Left lung (tissue), 4 donors: ENCODE measurements at regions not wholly inside any gene's neighbourhood (a gene's known extent, or its start where the extent isn't known, plus 50 kb on each side); places are given as distances from the start of the nearest gene placed in this dataset.

Source experiments
- ATAC-seq: fragments of 200-7000 bp; cut with Tn5 transposase; one replicate; pipeline ENCODE4 v1.9.1; 2020; ENCODE audit warnings: moderate library complexity
- DNase-seq, 4 donors: peaks; one replicate each; pipeline ENCODE4 v3.0.0-alpha.2; 2013 to 2020
- H3K27ac ChIP-seq, 2 donors: fragments of 200-600 bp; sonication (generic) in 1 of 2; one replicate each; pipeline versions ENCODE4 v1.5.0 to v1.8.0; 2020 to 2021
- H3K27me3 ChIP-seq, 2 donors: fragments of 200-600 bp; sonication (generic) in 1 of 2; one replicate each; pipeline versions ENCODE4 v1.5.0 to v1.8.0; 2020 to 2021
- H3K36me3 ChIP-seq, 2 donors: fragments of 200-600 bp; sonication (generic) in 1 of 2; one replicate each; pipeline versions ENCODE4 v1.5.0 to v1.8.0; 2020 to 2021
- H3K4me1 ChIP-seq, 2 donors: fragments of 200-600 bp; one replicate each; pipeline ENCODE4 v1.8.0; 2021
- H3K4me3 ChIP-seq, 2 donors: fragments of 200-600 bp; sonication (generic) in 1 of 2; one replicate each; pipeline versions ENCODE4 v1.5.0 to v1.8.0; 2020 to 2021; ENCODE audit warnings: mild to moderate bottlenecking in 1 of 2
- H3K9me3 ChIP-seq, 2 donors: fragments of 200-600 bp; sonication (generic) in 1 of 2; one replicate each; pipeline versions ENCODE4 v1.5.0 to v1.8.0; 2020 to 2021
- intact Hi-C, 2 donors: fragments of 100-400 bp; cut with DNase I; formaldehyde crosslinking; loops; one replicate each; pipeline versions ENCODE4 v1.11.2 to v1.14.2; 2022
- TF ChIP-seq, protein P1 (sequence below), 2 donors: fragments of 200-600 bp; sonication (generic) in 1 of 2; IDR thresholded peaks; one replicate each; pipeline versions ENCODE4 v1.5.0 to v1.8.0; 2021; ENCODE audit warnings: antibody characterized with exemption in 2 of 2
- donor health status: DM: no; HTN: yes; CAD: no.
- donor health status: DM: no; HTN: no; CAD: no.

GRCh38 chr1:78432016-78432415 is 58.8 kb upstream of the PTGFR start:
- Histone ChIP-seq H3K27me3 (no peaks in the 10 kb centered on the region), H3K27ac (no peak overlapping the region), H3K4me1 (no peaks in the 10 kb centered on the region), H3K9me3 (peaks cover 0 to 6% of the 10 kb centered on the region in 2 donors), H3K36me3 (no peaks in the 10 kb centered on the region), H3K4me3 (no peak overlapping the region)
- no peak for DNase-seq
- TF ChIP-seq, protein P1, sequence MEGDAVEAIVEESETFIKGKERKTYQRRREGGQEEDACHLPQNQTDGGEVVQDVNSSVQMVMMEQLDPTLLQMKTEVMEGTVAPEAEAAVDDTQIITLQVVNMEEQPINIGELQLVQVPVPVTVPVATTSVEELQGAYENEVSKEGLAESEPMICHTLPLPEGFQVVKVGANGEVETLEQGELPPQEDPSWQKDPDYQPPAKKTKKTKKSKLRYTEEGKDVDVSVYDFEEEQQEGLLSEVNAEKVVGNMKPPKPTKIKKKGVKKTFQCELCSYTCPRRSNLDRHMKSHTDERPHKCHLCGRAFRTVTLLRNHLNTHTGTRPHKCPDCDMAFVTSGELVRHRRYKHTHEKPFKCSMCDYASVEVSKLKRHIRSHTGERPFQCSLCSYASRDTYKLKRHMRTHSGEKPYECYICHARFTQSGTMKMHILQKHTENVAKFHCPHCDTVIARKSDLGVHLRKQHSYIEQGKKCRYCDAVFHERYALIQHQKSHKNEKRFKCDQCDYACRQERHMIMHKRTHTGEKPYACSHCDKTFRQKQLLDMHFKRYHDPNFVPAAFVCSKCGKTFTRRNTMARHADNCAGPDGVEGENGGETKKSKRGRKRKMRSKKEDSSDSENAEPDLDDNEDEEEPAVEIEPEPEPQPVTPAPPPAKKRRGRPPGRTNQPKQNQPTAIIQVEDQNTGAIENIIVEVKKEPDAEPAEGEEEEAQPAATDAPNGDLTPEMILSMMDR (IDR thresholded peaks at IDR 0.05) = no peak
- intact Hi-C loops = no loop called here
- no peak for ATAC-seq

GRCh38 chr1:78434351-78434750 is 56.4 kb upstream of the PTGFR start:
- ATAC-seq (no peak), DNase-seq (no peak)
- H3K4me1 ChIP-seq = no peaks in the 10 kb centered on the region
- H3K27ac ChIP-seq = no peak overlapping the region
- no peak overlapping the region for H3K4me3 ChIP-seq
- intact Hi-C loops = no loop called here
- peaks cover 0 to 8% of the 10 kb centered on the region in 2 donors for H3K9me3 ChIP-seq
- no peaks in the 10 kb centered on the region for H3K36me3 ChIP-seq
- TF ChIP-seq, protein P1 (IDR thresholded peaks at IDR 0.05) = no peak
- no peaks in the 10 kb centered on the region for H3K27me3 ChIP-seq

GRCh38 chr1:78436961-78437360 is 53.8 kb upstream of the PTGFR start:
- Histone ChIP-seq H3K36me3 (no peaks in the 10 kb centered on the region), H3K4me3 (no peak overlapping the region), H3K9me3 (peaks cover 0 to 8% of the 10 kb centered on the region in 2 donors), H3K4me1 (no peaks in the 10 kb centered on the region), H3K27ac (no peak overlapping the region), H3K27me3 (no peaks in the 10 kb centered on the region)
- DNase-seq (no peak), ATAC-seq (no peak)
- TF ChIP-seq, protein P1 (IDR thresholded peaks at IDR 0.05) = no peak
- intact Hi-C loops = no loop called here

GRCh38 chr1:78437396-78437795 is 53.4 kb upstream of the PTGFR start:
- H3K4me1 ChIP-seq = no peaks in the 10 kb centered on the region
- intact Hi-C loops = no loop called here

DNA sequence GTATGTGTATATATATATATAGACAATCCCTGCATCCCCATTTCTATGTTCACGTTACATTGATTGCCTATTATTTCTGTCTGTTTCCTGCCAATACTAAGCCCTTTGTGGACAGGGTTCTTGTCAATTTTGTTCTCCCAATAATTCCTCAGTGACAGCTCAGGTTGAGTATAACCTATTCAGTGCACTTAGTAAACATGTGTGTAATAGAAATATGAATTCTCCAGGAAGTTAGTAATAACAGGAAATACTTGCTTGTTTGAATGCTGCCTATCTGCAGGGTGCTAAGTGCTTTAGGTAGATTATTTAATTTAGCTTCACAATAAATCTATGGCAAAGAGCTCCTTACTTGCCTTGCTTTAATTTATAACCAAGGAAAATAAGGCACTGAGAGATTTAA is 52.8 kb upstream of the PTGFR start:
- ATAC-seq = no peak
- H3K4me1 ChIP-seq = no peaks in the 10 kb centered on the region
- intact Hi-C loops = no loop called here
- H3K27ac ChIP-seq = no peak overlapping the region
- DNase-seq = no peak
- H3K9me3 ChIP-seq = peaks cover 0 to 8% of the 10 kb centered on the region in 2 donors
- TF ChIP-seq, protein P1 (IDR thresholded peaks at IDR 0.05) = no peak
- H3K4me3 ChIP-seq = no peak overlapping the region
- H3K36me3 ChIP-seq = no peaks in the 10 kb centered on the region
- no peaks in the 10 kb centered on the region for H3K27me3 ChIP-seq

More at GRCh38 chr1:78437396-78437795, 53.4 kb upstream of the PTGFR start:
- H3K27ac ChIP-seq = no peak overlapping the region
- ATAC-seq = no peak
- peaks cover 0 to 8% of the 10 kb centered on the region in 2 donors for H3K9me3 ChIP-seq
- TF ChIP-seq, protein P1 (IDR thresholded peaks at IDR 0.05) = no peak
- no peaks in the 10 kb centered on the region for H3K36me3 ChIP-seq
- DNase-seq = no peak
- H3K27me3 ChIP-seq = no peaks in the 10 kb centered on the region
- H3K4me3 ChIP-seq = no peak overlapping the region
